GM12891 (cell line): ENCODE measurements at regions not wholly inside any gene's neighbourhood (a gene's known extent, or its start where the extent isn't known, plus 50 kb on each side); places are given as distances from the start of the nearest gene placed in this dataset.

ENCODE experiments used
- DNase-seq: peaks from one replicate; pipeline ENCODE4 v3.0.0; 2011; ENCODE audit warnings: low spot score; ENCODE audit not compliant: insufficient read length
- FAIRE-seq: peaks from 2 replicates; lab custom pipeline; 2011; peaks lifted over from hg19 to GRCh38; lab: Jason Lieb, UNC
- PAX5 ChIP-seq: IDR thresholded peaks from 2 replicates; pipeline ENCODE4 v1.6.1; 2011; ENCODE audit warnings: low read length, moderate library complexity, mild to moderate bottlenecking; ENCODE audit not compliant: insufficient read depth, severe bottlenecking
- POLR2A ChIP-seq: IDR thresholded peaks from 2 replicates; pipeline ENCODE4 v1.6.1; 2011; ENCODE audit warnings: low read depth, low read length, control low read depth
- POLR2AphosphoS5 ChIP-seq: IDR thresholded peaks from 2 replicates; pipeline ENCODE4 v1.6.1; 2011; ENCODE audit warnings: low read depth, low read length, control low read depth
- POU2F2 ChIP-seq: IDR thresholded peaks from 2 replicates; pipeline ENCODE4 v1.6.1; 2011; ENCODE audit warnings: low read depth, mild to moderate bottlenecking, control low read depth, low read length, moderate library complexity
- SPI1 ChIP-seq: IDR thresholded peaks from 2 replicates; pipeline ENCODE4 v1.6.1; 2011; ENCODE audit warnings: low read depth, low read length, control low read depth
- TAF1 ChIP-seq: IDR thresholded peaks from 2 replicates; pipeline ENCODE4 v1.6.1; 2011; ENCODE audit warnings: low read depth, low read length, control low read depth

- DNase-seq (no peak), FAIRE-seq (no peak)
- no peak for TF ChIP-seq TAF1
These were observed 811.8 kb upstream of the ACVR2A start for GRCh38 chr2:147033044-147033443.

- no peak for DNase-seq
- no peak for FAIRE-seq
- TF ChIP-seq POLR2A: no peak
- TF ChIP-seq SPI1: no peak
- TF ChIP-seq POLR2AphosphoS5: no peak
- no peak for TF ChIP-seq POU2F2
- no peak for TF ChIP-seq TAF1
- no peak for TF ChIP-seq PAX5
These were observed 812.9 kb upstream of the ACVR2A start for GRCh38 chr2:147031897-147032296.

DNA sequence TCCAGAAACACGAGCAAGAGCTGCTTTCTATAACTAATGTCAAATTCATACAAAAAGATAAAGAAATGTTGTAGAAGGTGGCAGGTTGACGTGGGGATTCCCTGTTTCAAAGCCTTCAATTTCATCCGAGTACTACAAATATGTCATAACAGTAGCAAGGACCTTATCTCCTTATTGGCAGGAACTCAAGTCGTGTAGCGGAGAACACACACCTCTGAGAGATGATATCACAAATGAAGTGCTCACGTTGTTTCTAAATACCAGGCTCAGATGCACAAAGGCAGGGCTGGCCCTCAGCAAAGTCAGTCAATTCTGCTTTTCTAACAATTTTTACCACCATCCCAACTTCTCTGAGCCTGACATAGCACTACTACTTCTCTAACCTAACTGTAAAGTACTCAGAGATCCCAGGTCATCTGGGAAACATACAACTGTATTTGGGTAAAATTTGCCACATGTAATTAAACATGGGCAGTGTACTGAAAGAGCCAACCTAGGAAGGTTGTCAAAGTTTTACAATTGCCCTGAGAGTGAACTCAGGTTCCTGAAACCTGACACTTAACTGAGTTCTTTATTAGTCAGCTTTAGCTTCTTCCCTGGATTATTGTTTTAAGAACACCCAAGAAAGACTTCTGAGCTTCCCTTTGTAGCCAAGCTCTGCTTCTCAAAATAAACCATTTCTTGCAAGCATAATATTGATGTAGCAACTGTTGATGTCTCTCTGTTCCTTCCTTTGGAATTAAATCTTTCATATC is 813.7 kb upstream of the ACVR2A start:
- TF ChIP-seq POU2F2 (no peak), PAX5 (no peak), SPI1 (no peak), TAF1 (no peak), POLR2A (no peak), POLR2AphosphoS5 (no peak)
- no peak for DNase-seq
- FAIRE-seq: no peak

- DNase-seq (no peak), FAIRE-seq (no peak)
- TF ChIP-seq TAF1 (no peak), SPI1 (no peak)
These were observed 817.4 kb upstream of the ACVR2A start for GRCh38 chr2:147027436-147027835.

DNA sequence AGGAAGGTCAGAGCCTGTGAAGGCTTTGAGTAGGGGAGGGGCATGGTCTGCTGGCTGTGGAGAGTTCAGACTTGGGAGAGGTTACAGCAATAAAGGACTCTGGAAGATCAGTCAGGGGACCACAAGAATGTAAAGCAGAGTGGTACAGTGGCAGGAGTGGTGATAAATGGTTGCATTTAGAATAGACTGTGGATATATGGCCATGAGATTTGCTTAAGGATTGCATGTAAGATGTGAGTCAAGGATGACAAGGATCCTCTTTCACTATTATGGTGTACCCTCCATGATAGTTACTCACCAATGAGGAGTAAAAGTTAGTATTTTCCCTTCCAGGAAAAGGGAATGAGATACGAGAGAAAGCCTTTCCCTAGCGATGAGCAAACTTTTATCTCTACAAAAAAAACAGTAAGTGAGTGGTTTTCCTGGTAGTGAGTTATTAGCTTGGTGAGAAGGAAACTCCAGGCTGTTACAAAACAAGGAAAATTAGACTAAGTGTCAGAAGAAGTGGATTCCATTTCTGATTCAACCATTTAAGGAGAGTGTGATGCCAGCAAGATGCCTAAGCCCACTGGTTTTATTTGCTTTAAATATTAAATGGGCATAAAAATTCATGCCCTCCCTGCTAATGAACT is 818.0 kb upstream of the ACVR2A start:
- FAIRE-seq: no peak
- DNase-seq: no peak
- no peak for TF ChIP-seq POLR2AphosphoS5
- no peak for TF ChIP-seq SPI1
- no peak for TF ChIP-seq POLR2A
- no peak for TF ChIP-seq POU2F2
- no peak for TF ChIP-seq PAX5
- TF ChIP-seq TAF1: no peak

DNA sequence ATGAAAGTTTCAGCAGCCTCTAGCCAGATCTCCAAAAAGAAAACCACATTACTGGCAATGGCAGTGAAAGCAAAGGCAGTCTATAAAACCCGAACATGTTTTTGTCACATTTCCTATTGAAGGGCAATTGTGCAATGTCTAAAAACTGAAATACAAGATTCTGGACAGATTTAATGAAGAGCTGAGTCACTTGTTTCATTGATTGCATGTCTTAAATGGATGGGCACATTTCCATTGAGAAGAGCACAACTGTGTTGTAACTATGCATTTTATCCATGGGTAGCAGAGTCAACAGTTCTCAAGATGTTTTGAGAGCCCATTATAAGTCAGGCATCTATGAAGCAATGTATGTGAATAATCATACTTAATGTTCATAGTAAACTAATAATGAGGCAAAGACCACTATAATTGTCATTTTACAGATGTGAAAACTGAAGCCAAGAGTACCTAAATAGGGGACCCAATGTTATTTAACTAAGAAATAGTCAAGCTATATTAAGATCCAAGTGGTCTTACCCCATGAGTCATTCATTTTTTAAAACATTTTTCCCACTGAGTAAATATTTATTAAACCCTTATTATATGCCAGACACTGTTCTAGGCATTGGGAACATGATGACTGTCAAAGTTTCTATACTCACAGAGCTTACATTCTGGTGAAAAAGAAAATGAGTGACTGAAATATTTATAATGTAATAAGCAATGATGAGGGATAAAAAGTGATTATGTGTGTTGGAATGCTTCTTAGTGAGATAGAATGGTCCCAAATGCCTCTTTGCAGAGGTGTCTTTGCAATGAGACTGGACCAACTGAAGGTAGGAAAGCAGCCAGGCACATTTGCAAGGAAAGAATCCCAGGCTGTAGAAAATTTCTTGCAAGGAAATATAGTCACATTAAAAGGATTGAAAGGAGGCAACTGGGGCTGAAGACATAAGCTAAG is 818.9 kb upstream of the ACVR2A start:
- no peak for DNase-seq

GRCh38 chr2:147019311-147019710 is 825.5 kb upstream of the ACVR2A start:
- DNase-seq: no peak
- no peak for TF ChIP-seq PAX5
- TF ChIP-seq SPI1: no peak
- no peak for FAIRE-seq

More for the DNA sequence above, 818.9 kb upstream of the ACVR2A start:
- FAIRE-seq: no peak
- TF ChIP-seq POLR2A (no peak), POU2F2 (no peak), SPI1 (no peak), PAX5 (no peak), POLR2AphosphoS5 (no peak), TAF1 (no peak)

GRCh38 chr2:147017951-147018645 is 826.7 kb upstream of the ACVR2A start:
- TF ChIP-seq TAF1 (no peak), PAX5 (no peak), SPI1 (no peak), POLR2AphosphoS5 (no peak), POLR2A (no peak), POU2F2 (no peak)
- DNase-seq (no peak), FAIRE-seq (no peak)

DNA sequence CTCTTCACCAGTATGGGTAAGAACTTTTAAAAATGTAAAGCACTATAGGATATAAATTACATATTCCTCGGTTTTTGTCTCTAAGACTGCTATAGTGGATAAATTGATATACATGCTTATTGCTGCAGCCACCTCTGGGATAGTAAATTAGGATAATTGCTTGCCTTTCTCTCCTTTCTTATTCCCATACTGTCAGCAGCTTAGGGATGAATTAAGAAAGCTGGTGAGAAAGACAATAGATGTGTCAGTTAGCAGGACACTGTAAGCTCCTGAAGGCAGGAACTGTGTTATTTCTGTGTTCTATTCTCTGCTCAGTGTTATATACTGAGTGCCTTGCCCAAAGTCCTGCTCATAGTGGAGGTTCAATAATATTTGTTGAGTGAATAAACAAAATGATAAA is 828.6 kb upstream of the ACVR2A start:
- no peak for TF ChIP-seq POU2F2
- DNase-seq (no peak), FAIRE-seq (no peak)

DNA sequence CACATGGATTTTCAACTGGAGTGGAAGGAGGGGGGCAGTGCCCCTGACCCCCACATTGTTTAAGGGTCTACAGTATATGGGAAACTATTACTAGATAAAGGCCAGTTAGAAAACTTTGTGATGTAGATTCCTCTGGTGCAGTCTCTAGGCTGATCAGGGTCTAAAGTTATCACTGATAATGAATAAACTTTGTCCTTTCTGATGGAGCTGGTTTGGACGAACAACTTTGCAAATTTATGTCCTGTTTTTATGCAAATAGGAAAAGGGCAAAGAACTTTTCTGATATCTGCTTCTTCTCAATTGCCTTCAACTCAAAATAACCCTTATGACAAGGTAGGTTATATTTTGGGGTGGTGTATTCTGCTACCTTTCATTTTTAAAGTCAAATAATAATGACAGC is 829.2 kb upstream of the ACVR2A start:
- TF ChIP-seq POLR2A: no peak
- TF ChIP-seq TAF1: no peak
- TF ChIP-seq POU2F2: no peak
- no peak for TF ChIP-seq POLR2AphosphoS5
- TF ChIP-seq SPI1: no peak
- no peak for TF ChIP-seq PAX5
- DNase-seq (no peak), FAIRE-seq (no peak)
